ENCODE measurements at regions not wholly inside any gene's neighbourhood (a gene's known extent, or its start where the extent isn't known, plus 50 kb on each side); places are given as distances from the start of the nearest gene placed in this dataset.
A peak's percentile ranks its signal among the peaks of the same experiment; 100 is the strongest.

DNA sequence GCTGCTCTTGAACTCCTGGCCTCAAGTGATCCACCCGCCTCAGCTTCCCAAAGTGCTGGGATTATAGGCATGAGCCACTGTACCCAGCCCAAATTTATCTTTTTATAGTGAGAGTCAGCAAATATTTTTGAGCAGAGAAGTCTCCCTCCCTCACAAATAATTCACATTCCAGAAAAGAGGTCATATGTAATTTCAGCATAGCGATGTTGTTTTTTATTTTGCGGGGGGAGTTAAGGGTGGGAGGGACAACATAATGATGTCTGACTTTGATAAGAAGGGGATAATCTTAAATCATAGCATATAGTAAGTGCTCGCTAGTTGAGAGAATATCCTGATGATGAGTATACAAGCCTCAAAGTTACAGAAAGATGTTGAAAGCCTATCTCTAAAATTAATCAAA, 1090.2 kb upstream of the ACVR2A start:
- Histone ChIP-seq H3K27me3 (ENCODE audit: control insufficient read depth, insufficient read depth, low read length) (no peaks in the 10 kb centered on the region), H3K4me1 (ENCODE audit: control insufficient read depth, extremely low read depth, insufficient read depth, low read length) (no peaks in the 10 kb centered on the region), H2AFZ (ENCODE audit: low read length) (no peak overlapping the region), H3K4me3 (replicated peaks in 1 of 4; ENCODE audit: control extremely low read depth in 1 of 4, insufficient read depth in 1 of 4, low read depth in 3 of 4, low read length in 4 of 4) (no peak overlapping the region), H4K20me1 (ENCODE audit: control insufficient read depth, extremely low read depth, insufficient read depth, low read length) (no peaks in the 10 kb centered on the region), H3K4me2 (ENCODE audit: extremely low read depth, insufficient read depth, low read length) (no peak overlapping the region), H3K79me2 (ENCODE audit: control insufficient read depth, insufficient read depth, low read length) (no peaks in the 10 kb centered on the region), H3K9ac (ENCODE audit: insufficient read depth, low read length) (no peak overlapping the region), H3K36me3 (ENCODE audit: control insufficient read depth, insufficient read depth, low read length) (no peaks in the 10 kb centered on the region), H3K9me3 (ENCODE audit: control insufficient read depth, insufficient read depth, low read depth, low read length) (no peaks in the 10 kb centered on the region), H3K27ac (ENCODE audit: insufficient read depth, low read length) (no peak overlapping the region)
- DNase-seq (ENCODE audit: low read depth in 2 of 2), result no peak
- TF ChIP-seq, protein P1, sequence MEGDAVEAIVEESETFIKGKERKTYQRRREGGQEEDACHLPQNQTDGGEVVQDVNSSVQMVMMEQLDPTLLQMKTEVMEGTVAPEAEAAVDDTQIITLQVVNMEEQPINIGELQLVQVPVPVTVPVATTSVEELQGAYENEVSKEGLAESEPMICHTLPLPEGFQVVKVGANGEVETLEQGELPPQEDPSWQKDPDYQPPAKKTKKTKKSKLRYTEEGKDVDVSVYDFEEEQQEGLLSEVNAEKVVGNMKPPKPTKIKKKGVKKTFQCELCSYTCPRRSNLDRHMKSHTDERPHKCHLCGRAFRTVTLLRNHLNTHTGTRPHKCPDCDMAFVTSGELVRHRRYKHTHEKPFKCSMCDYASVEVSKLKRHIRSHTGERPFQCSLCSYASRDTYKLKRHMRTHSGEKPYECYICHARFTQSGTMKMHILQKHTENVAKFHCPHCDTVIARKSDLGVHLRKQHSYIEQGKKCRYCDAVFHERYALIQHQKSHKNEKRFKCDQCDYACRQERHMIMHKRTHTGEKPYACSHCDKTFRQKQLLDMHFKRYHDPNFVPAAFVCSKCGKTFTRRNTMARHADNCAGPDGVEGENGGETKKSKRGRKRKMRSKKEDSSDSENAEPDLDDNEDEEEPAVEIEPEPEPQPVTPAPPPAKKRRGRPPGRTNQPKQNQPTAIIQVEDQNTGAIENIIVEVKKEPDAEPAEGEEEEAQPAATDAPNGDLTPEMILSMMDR (conservative IDR thresholded peaks at IDR 0.05 in 1 of 2, IDR thresholded peaks at IDR 0.05 in 1 of 2; ENCODE audit: low read depth in 1 of 2, low read length in 2 of 2), result no peak
- no peak for TF ChIP-seq EZH2 (IDR thresholded peaks at IDR 0.05; ENCODE audit: low read length, missing control alignments)

DNA sequence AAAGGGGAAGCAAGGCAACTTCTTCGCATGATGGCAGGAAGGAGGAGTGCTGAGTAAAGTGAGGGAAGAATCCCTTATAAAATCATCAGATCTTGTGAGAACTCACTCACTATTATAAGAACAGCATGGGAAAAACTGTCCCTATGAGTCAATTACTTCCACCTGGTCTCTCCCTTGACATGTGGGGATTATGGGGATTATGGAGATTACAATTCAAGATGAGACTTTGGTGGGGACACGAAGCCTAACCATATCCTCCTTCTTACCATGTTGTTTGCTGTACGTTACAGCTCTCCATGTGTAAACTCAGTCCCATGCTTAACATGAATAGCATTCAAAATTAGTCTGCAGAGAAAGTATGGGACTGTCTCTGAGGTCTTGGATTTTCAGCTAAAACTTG, 1096.8 kb upstream of the ACVR2A start:
- Histone ChIP-seq H3K4me3 (replicated peaks in 1 of 4; ENCODE audit: control extremely low read depth in 1 of 4, insufficient read depth in 1 of 4, low read depth in 3 of 4, low read length in 4 of 4) (no peak overlapping the region), H3K4me2 (ENCODE audit: extremely low read depth, insufficient read depth, low read length) (no peak overlapping the region), H4K20me1 (ENCODE audit: control insufficient read depth, extremely low read depth, insufficient read depth, low read length) (no peaks in the 10 kb centered on the region), H3K79me2 (ENCODE audit: control insufficient read depth, insufficient read depth, low read length) (no peaks in the 10 kb centered on the region), H2AFZ (ENCODE audit: low read length) (no peak overlapping the region), H3K4me1 (ENCODE audit: control insufficient read depth, extremely low read depth, insufficient read depth, low read length) (no peaks in the 10 kb centered on the region), H3K9ac (ENCODE audit: insufficient read depth, low read length) (no peak overlapping the region), H3K9me3 (ENCODE audit: control insufficient read depth, insufficient read depth, low read depth, low read length) (no peaks in the 10 kb centered on the region), H3K27ac (ENCODE audit: insufficient read depth, low read length) (no peak overlapping the region), H3K27me3 (ENCODE audit: control insufficient read depth, insufficient read depth, low read length) (no peaks in the 10 kb centered on the region), H3K36me3 (ENCODE audit: control insufficient read depth, insufficient read depth, low read length) (no peaks in the 10 kb centered on the region)
- no peak for DNase-seq (ENCODE audit: low read depth in 2 of 2)
- TF ChIP-seq, protein P1 (conservative IDR thresholded peaks at IDR 0.05 in 1 of 2, IDR thresholded peaks at IDR 0.05 in 1 of 2; ENCODE audit: low read depth in 1 of 2, low read length in 2 of 2), result no peak
- TF ChIP-seq EZH2 (IDR thresholded peaks at IDR 0.05; ENCODE audit: low read length, missing control alignments), result no peak

DNA sequence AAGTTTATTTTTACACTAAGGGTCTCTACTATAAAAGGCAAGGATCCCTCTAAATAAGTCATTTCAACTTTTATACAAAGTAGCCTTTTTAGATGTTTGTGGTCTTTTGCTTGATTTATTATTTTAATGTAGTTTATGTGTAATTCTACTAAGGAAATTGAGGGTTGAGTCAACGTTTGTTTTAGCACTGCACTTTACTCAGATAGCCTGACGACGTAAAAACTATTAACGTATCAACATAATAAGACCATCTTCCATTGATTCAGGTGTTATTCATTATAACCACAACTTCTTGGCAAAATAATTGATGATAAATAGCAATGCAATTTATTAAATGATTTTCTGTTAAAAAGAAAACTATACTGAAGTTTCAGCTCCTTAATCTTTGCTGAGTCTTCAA, 1103.6 kb upstream of the ACVR2A start:
- H3K4me1 ChIP-seq (ENCODE audit: control insufficient read depth, extremely low read depth, insufficient read depth, low read length), result no peaks in the 10 kb centered on the region
- H2AFZ ChIP-seq (ENCODE audit: low read length), result no peak overlapping the region
- no peak overlapping the region for H3K4me2 ChIP-seq (ENCODE audit: extremely low read depth, insufficient read depth, low read length)
- DNase-seq (ENCODE audit: low read depth in 2 of 2), result peak; percentile 3 to 6
- H3K79me2 ChIP-seq (ENCODE audit: control insufficient read depth, insufficient read depth, low read length), result no peaks in the 10 kb centered on the region
- TF ChIP-seq, protein P1 (conservative IDR thresholded peaks at IDR 0.05 in 1 of 2, IDR thresholded peaks at IDR 0.05 in 1 of 2; ENCODE audit: low read depth in 1 of 2, low read length in 2 of 2), result no peak
- TF ChIP-seq EZH2 (IDR thresholded peaks at IDR 0.05; ENCODE audit: low read length, missing control alignments), result no peak
- no peaks in the 10 kb centered on the region for H3K27me3 ChIP-seq (ENCODE audit: control insufficient read depth, insufficient read depth, low read length)
- H4K20me1 ChIP-seq (ENCODE audit: control insufficient read depth, extremely low read depth, insufficient read depth, low read length), result no peaks in the 10 kb centered on the region
- H3K9ac ChIP-seq (ENCODE audit: insufficient read depth, low read length), result no peak overlapping the region
- H3K9me3 ChIP-seq (ENCODE audit: control insufficient read depth, insufficient read depth, low read depth, low read length), result no peaks in the 10 kb centered on the region
- no peak overlapping the region for H3K4me3 ChIP-seq (replicated peaks in 1 of 4; ENCODE audit: control extremely low read depth in 1 of 4, insufficient read depth in 1 of 4, low read depth in 3 of 4, low read length in 4 of 4)
- no peaks in the 10 kb centered on the region for H3K36me3 ChIP-seq (ENCODE audit: control insufficient read depth, insufficient read depth, low read length)
- no peak overlapping the region for H3K27ac ChIP-seq (ENCODE audit: insufficient read depth, low read length)

Data from fibroblast of lung (primary cell).